ENCODE measurements at regions not wholly inside any gene's neighbourhood (a gene's known extent, or its start where the extent isn't known, plus 50 kb on each side); places are given as distances from the start of the nearest gene placed in this dataset.
"Not testable (repeated sequence)": the region's sequence is repeated elsewhere in the genome, so short reads cannot be mapped to it uniquely, and the experiment has no call there.

DNA sequence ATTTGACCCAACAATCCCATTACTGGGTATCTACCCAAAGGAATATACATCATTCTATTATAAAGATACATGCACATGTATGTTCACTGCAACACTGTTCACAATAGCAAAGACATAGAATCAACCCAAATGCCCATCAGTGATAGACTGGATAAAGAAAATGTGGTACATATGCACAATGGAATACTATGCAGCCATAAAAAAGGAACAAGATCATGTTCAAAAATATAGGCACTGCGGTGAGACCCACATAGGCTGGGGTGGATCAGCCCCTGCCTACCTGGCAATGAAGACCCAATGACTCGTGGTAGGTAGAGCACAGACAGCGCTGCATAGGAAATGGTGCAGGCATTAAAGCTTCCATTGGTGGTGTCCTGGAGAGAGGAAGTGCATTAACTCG, 88.6 kb upstream of the NFIL3 start:
- not testable (repeated sequence) for DNase-seq (ENCODE audit: low read depth)

DNA sequence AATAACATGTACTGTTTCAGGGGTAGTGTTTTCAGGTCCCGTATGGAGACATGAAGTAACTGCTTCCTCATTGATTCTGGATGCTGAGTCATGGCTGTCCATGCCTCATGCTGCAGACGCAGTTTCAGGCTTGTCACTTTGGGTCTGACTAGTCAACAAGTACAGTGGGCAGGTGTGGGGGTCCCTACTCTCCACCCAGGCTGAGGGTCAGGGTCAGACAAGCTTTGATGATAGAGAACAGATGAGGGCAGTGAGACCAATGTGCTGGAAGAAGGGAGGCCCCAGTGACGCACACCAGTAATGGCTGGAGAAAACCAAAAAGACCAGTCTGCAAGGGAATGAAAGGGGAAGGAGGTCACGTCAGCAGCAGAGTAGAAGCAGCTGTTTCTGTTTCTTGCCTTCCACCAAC, 80.0 kb upstream of the NFIL3 start:
- no peak for DNase-seq (ENCODE audit: low read depth)

GRCh38 chr9:91502913-91503672, 79.5 kb upstream of the NFIL3 start:
- no peak for DNase-seq (ENCODE audit: low read depth)

DNA sequence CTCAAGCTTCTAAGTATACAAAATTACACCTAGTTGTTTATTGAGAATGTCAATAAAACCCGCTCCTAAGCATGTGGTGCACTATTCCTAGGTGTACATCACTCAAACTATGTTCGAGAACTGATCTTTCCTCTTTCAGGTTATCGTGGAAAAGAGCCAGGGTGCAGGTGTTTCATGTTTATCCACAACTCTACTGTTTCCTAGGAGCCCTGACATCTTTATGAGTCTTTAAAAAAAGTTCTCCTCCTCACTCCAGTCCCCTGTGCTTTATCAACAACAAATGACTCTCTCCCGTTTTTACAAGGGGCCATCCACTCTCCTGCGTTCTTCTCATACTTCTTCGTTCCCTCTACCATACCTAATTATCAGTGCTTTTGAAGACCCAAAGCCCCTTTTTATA, 78.8 kb upstream of the NFIL3 start:
- no peak for DNase-seq (ENCODE audit: low read depth)

DNA sequence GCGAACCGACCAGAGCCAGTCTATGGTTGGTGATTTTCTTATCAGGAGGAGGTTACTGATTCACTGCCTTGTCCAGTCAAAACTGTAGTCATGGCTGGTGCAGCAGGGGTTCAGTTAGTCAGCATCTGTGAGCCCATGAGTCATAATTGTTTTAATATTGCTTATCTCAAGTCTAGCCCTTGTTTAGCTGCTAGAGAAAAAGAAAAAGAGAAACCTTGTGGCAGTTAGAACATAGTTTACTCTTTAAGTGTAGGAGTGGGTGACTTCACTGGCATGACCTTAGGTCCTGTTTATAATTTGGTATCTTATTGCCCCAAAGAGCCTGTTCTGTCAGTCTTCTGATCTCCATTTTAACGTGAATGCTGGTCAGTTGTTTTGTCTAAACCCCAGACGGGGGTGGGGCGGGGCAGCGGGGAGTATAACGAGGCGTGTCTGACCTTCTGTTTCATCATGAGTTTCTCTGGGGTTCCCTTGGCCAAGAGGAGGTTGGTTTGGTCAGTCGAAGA, 76.9 kb upstream of the NFIL3 start:
- peak; percentile 83 for DNase-seq (ENCODE audit: low read depth)

DNA sequence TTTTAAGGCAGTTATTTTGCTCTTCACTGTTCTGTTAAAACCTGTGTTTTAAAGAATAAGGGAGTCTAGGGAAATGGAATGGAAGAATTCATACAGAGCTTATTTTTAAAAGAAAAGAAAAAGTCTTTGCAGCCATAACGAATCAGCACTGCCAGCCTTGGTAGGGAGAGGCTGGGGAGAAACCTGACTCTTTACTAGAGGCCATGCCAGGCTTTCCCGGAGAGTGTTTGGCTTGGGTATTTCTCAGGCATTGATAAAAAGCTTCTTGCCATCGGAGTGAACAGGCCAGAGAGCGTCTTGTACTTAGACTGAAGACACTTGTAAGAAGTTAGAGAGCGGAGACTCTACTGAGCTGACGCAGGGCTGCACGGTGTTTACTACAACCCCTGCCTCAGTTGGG, 72.7 kb upstream of the NFIL3 start:
- no peak for DNase-seq (ENCODE audit: low read depth)

GRCh38 chr9:91495450-91495849, 71.8 kb upstream of the NFIL3 start:
- peak; percentile 79 for DNase-seq (ENCODE audit: low read depth)

DNA sequence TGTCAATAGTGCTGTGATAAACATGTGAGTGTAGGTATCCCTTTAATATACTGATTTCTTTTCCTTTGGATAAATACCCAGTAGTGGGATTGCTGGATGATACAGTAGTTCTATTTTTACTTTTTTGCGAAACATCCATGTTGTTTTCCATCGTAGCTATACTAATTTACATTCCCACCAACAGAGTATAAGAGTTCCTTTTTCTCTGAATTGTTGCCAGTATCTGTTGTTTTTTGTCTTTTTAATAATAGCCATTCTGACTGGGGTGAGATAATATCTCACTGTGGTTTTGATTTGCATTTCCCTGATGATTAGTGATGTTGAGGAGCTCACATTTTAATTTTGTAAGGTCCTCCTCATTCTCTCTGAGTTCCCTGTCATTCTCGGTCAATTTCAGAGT, 71.1 kb upstream of the NFIL3 start:
- no peak for DNase-seq (ENCODE audit: low read depth)

- no peak for DNase-seq (ENCODE audit: low read depth)
Measured at GRCh38 chr9:91492237-91492636, 68.6 kb upstream of the NFIL3 start.

- DNase-seq (ENCODE audit: low read depth), result no peak
Measured at GRCh38 chr9:91491624-91492023, 68.0 kb upstream of the NFIL3 start.

- peak; percentile 47 for DNase-seq (ENCODE audit: low read depth)
Measured at GRCh38 chr9:91489361-91489899, 65.8 kb upstream of the NFIL3 start.

GRCh38 chr9:91488341-91488740, 64.7 kb upstream of the NFIL3 start:
- no peak for DNase-seq (ENCODE audit: low read depth)

DNA sequence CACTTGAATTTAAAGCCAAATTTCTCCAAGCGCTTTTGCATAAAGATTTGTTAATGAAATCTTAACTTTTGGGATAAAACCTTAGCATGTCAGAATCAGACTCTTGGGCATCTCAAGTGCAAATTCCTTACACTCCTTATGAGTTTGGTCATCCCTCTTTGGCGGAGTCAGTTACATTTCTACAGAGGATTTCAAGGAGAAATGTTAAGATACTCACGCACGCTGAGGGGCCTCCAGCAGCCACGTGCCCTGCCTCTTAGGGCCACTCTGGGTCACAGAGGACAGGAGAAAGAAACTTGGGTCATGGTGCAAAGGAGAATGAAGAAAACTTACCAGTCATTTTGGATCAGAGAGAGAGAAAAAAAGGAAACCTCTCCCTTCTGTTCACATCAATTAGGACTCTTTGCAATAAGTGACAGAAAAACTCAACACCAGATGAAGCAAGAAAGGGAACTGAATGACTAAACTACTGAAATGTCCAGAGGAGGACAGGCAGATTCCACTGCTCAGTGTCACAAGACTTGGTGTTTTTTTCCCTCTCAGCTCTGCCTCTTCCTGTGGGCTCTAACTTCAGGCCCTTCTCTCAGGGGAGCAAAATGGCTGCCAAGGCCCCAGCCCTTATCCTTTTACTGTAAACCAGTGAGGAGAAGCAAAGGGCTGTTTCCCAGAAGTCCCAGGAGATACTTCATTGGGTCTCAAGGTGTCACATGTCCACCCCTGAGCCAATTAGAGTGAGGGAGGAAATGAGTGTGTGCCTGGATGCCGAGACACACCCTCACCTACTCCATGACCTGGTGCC, 63.3 kb upstream of the NFIL3 start:
- no peak for DNase-seq (ENCODE audit: low read depth)

GRCh38 chr9:91485006-91485405, 61.4 kb upstream of the NFIL3 start:
- DNase-seq (ENCODE audit: low read depth), result no peak

DNA sequence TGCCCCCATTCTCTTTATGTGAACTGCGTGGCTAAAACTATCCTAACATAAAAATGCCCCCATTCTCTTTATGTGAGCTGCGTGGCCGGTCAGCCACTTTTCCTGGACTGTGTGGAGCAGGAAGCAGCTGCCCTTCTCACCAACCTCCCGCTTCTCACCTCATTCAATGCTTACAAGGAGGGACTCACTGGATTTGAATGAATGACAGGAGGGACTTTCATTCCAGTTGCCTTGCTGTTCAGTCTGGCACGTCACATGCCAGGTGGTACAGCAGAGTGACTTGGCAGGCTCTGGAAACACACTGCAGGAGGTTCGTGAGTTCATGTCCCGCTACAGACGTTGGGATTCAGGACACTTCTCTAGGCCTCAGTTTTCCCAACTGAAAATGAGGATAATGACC, 60.2 kb upstream of the NFIL3 start:
- DNase-seq (ENCODE audit: low read depth), result no peak

- no peak for DNase-seq (ENCODE audit: low read depth)
Measured at GRCh38 chr9:91483189-91483691, 59.6 kb upstream of the NFIL3 start.

GRCh38 chr9:91481972-91482371, 58.3 kb upstream of the NFIL3 start:
- DNase-seq (ENCODE audit: low read depth), result no peak

DNA sequence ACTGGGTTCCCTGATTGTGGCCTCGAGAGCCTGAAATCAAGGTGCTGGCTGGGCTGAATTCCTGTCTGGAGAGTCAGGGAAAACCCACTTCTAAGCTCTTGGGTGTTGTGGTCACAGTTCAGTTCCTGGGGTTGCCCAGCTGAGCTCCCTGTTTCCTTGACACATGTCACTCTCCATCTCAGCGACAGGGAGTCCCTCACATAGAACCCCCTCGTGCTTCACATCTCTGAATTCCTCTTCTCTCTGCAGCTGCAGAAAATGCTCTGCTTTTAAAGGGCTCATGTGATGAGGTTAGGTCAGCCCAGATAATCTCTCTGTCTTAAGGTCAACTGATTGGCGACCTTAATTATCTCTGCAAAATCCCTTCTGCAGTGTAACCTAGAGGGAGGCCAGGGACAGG, 53.5 kb upstream of the NFIL3 start:
- DNase-seq (ENCODE audit: low read depth), result no peak

DNA sequence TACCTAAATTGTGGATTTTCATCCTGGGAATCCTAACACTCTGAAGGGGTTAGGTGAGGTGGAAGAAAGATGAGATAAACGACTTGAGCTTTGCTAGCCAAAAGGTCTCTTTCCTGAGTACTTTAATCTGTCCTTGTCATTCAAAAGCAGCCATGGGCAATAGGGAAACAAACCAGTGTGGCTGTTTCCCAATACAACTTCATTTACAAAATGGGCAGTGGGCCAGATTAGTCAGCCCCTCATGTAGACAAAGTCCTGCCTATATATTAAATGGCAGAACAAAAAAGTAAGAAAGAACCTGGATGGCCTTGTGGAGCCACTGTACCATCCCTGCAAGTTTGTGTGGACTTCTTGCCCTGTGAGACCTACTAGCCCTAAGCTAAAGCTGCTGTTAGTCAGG, 51.0 kb upstream of the NFIL3 start:
- DNase-seq (ENCODE audit: low read depth), result peak; percentile 11
